Left cardiac atrium (tissue), 4 donors: ENCODE measurements at regions not wholly inside any gene's neighbourhood (a gene's known extent, or its start where the extent isn't known, plus 50 kb on each side); places are given as distances from the start of the nearest gene placed in this dataset.
"Not testable (repeated sequence)": the region's sequence is repeated elsewhere in the genome, so short reads cannot be mapped to it uniquely, and the experiment has no call there.

Source experiments
- ATAC-seq, 2 donors: fragments of 200-7000 bp; cut with Tn5 transposase; one replicate each; pipeline ENCODE4 v1.9.1; 2020; ENCODE audit warnings: mild to moderate bottlenecking in 2 of 2, moderate library complexity in 2 of 2
- DNase-seq: peaks from one replicate; pipeline ENCODE4 v3.0.0-alpha.2; 2020
- intact Hi-C, 2 donors: fragments of 100-400 bp; cut with DNase I; formaldehyde crosslinking; loops; one replicate each; pipeline versions ENCODE4 v1.14.1 to v1.15.1; 2022 to 2023
- donor health status: DM: no; HTN: yes; CAD: no.
- donor health status: DM: no; HTN: yes; CAD: no; lungs with severe emphysema.
- donor health status: DM: yes; HTN: yes; CAD: no.
- donor health status: Dilated cardiomyopathy.

- DNase-seq = no peak
- ATAC-seq = no peak
- intact Hi-C loops = loop anchor here in 1 of 2 donors (10.0 kb wide), 1 partner anchor 865 kb away; no protein-coding TSS in a partner anchor
Measured at GRCh38 chrX:34299451-34299967, 167.4 kb upstream of the FAM47A start.

- intact Hi-C loops = loop anchor here in 1 of 2 donors (10.0 kb wide), 1 partner anchor 860 kb away; no protein-coding TSS in a partner anchor
- DNase-seq (no peak), ATAC-seq (no peak)
Measured at GRCh38 chrX:34294665-34295064, 162.6 kb upstream of the FAM47A start.

- no peak for ATAC-seq
- intact Hi-C loops = no loop called here
- DNase-seq = no peak
Measured at GRCh38 chrX:34288782-34289181, 156.7 kb upstream of the FAM47A start.

- DNase-seq (no peak), ATAC-seq (no peak)
- intact Hi-C loops = no loop called here
Measured at GRCh38 chrX:34279866-34280560, 147.9 kb upstream of the FAM47A start.

DNA sequence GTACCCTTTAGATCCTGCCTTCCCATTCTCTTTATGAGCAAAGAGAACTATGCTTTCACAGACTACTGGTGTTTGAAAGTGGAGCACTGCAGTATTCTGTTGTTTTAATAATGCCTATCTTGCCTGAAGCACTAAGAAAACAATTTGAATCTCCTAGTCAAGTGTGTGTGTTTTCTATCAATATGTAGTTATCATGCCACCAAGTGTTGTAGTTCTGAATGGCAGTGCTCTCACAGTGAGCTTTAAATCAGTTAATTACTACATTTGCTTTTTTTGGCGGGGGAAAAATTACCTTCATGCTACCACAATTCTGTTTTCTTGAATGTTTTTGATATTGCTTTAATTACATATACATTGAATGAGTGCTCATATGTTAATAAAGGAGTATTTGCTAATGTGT lies 143.6 kb upstream of the FAM47A start:
- intact Hi-C loops = no loop called here

DNA sequence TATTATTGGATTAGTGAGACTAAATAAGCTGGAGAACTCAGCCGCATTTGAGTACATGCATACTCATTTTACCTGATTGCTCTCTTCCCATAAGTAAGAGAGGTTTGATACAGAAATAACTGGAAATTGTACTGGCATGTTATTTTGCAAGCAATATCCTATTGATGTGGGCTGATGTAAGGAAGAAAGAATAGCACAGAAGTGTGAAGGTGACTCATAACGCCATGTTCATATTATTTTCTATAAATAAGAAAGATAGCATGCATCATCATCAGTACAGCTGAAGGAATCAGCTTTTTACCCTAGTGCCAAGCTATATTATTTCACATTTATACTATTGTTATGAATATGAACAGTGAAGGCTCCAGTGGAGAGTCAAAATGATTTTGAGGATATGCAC lies 138.3 kb upstream of the FAM47A start:
- ATAC-seq (no peak), DNase-seq (no peak)
- intact Hi-C loops = no loop called here

More for the DNA sequence above, 143.6 kb upstream of the FAM47A start:
- DNase-seq (no peak), ATAC-seq (no peak)

GRCh38 chrX:34238896-34239295 lies 106.8 kb upstream of the FAM47A start:
- DNase-seq (no peak), ATAC-seq (no peak)
- intact Hi-C loops = no loop called here

GRCh38 chrX:34230156-34230555 lies 98.0 kb upstream of the FAM47A start:
- ATAC-seq, intact Hi-C loops, DNase-seq: not testable (repeated sequence)

GRCh38 chrX:34227804-34228203 lies 95.7 kb upstream of the FAM47A start:
- DNase-seq (no peak), ATAC-seq (no peak)
- intact Hi-C loops = no loop called here

GRCh38 chrX:34223574-34223973 lies 91.5 kb upstream of the FAM47A start:
- DNase-seq (no peak), ATAC-seq (no peak)
- intact Hi-C loops = no loop called here

- DNase-seq (no peak), ATAC-seq (no peak)
- intact Hi-C loops = no loop called here
Measured at GRCh38 chrX:34218063-34218462, 85.9 kb upstream of the FAM47A start.

DNA sequence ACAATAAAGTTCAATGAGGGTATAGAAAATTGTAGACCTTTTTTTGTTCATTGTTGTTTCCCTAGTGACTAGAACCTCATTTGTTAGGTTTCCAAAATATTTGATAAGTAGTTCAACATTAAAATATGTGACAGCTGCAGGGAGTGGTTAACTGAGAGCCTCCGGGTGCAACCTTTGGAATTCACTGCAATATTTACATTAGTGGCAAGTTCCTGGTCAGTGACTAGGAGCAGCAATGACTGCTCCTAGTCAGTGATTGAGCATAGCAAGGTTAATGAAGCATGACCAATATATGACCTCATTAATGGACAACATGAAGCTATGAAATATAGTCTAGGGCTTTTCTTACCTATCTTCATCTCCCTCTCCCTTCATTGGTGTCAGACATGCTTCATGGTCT lies 65.8 kb upstream of the FAM47A start:
- ATAC-seq (no peak), DNase-seq (no peak)
- intact Hi-C loops = no loop called here
